NCI-H526 treated with DMSO at 0.1 percent for 48 hours (cell line): ENCODE measurements at regions not wholly inside any gene's neighbourhood (a gene's known extent, or its start where the extent isn't known, plus 50 kb on each side); places are given as distances from the start of the nearest gene placed in this dataset.

Source experiments
- DNase-seq: peaks from one replicate; lab custom pipeline; 2025; lab: John Stamatoyannopoulos, UW

DNA sequence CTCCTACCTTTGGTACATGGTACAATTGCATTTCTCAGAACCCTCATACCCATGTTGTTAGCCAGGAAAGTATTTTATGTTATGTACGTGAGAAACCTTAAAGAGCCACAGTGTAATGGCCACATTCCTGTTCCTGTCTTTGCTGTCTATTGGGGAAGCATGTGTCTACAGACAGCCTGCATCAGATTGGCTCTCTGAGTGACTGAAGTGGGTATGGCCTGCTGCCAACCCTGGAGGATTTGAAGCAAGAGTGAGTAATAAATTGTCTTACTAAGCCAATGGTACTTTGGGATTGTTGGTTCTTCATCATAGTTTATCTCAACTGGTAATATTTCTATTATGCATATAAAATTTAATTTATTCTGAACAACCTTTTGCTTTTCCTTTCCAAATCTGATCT, 574.1 kb downstream of the LMO7 start:
- no peak for DNase-seq

DNA sequence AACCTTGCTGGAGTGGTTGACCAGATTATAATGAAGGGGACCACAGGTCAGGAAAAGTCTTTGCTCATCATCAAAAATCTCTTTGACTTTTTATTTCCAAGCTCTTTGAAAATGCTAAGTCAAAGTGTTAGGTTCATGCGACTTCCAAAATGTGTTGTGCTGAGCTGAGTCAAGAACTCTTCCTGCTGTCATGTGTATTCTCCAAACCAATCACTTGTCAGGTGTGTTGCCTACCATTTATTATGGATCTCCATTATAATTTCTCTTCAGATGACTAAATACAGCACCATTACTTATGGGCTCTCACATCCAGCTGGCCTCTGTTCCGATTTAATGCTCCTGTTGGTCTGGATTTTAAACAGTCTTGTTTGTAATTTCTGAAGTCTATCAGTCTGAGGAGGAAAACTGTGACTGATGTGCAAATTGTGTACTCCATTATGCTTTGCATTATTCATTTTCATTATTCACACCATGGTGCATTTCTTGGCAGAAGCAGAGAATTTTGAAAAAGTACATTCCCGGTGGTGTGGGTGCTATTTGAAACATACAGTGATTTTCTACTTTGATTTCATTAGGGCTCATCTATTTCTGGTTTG, 562.5 kb downstream of the LMO7 start:
- no peak for DNase-seq

DNA sequence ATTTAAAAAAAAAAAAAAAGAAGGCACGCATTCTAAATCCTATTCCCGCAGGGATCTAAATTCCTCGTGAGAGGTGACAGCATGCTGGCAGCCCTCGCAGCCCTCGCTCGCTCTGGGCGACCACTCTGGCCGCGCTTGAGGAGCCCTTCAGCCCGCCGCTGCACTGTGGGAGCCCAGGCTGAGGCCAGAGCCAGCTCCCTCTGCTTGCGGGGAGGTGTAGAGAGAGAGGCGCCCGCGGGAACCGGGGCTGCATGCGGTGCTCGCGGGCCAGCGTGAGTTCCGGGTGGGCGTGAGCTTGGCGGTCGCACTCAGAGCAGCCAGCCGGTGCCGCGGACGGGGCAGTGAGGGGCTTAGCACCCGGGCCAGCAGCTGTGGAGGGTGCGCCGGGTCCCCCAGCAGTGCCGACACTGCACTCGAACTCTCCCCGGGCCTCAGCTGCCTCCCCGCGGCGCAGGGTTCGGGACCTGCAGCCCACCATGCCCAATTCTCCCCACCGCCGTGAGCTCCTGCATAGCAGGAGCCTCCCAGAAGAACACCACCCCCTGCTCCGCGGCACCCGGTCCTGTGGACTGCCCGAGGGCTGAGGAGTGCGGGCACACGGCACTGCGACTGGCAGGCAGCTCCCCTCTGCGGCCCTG, 553.9 kb downstream of the LMO7 start:
- no peak for DNase-seq

DNA sequence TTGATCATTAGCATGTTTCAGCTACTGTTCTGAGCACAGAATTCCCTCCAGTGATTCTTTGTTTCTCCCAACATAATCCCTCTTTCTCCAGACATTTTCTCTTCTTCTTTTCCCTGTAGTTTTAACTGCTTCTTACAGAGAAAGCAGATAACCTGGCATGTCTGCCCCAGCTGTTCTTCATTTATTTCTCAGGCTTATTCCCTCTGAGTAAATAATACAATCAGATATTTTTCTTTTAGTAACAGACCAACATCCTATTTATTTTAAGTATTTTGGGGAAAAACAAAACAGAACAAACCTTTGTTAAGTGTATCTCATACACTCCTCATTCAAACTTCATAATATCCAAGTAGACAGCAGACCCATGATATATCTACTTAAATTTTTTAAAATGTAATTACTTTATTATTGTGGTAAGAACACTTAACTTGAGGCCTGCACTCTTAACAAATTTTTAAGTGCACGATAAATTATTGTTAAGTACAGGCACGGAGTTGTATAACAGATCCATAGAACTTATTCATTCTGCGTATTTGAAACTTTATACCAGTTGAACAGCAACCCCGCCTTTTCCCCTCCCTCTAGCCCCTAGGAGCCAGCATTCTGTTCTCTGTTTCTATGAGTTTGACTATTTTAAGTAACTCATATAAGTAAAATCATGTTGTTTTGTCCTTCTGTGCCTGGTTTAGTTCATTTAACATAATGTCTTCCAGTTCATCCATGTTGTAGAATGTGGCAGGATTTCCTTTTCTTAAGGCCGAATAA, 540.0 kb downstream of the LMO7 start:
- DNase-seq = no peak

DNA sequence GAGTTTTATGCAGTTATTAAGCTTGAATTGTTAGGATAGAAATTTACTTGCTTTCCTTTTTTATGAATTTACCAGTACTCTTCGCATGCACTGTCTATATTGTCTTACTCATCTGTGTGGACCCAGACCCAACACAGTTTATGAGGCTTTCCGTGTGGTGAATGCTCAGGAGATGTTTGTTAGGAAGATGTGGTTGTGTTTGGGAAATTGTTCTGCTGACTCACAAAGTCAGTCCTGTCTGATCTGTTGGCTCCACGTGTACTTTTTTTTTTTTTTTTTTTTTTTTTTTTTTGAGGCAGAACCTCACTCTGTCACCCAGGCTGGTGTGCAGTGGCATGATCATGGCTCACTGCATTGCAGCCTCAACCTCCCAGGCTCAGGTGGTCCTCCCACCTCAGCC, 532.5 kb downstream of the LMO7 start:
- no peak for DNase-seq

DNA sequence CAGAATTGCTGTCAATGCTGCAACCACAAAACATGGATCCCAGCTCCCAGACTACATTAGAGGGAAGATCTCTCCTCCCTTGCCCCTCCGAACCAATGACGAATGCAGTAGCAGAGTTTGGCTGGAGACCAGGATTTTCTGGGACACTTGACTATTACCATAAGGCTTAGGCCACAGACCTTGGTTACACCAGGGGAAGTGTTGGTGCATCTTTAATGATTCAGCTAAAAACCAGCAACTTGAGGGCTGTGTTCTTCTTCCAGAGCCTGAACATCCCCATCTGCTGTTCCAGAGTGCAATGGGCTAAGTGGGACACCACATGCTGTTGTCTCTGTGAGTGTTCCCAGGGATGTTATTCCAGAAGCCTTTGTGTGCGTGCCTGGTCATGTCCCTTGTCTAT, 528.2 kb downstream of the LMO7 start:
- no peak for DNase-seq

DNA sequence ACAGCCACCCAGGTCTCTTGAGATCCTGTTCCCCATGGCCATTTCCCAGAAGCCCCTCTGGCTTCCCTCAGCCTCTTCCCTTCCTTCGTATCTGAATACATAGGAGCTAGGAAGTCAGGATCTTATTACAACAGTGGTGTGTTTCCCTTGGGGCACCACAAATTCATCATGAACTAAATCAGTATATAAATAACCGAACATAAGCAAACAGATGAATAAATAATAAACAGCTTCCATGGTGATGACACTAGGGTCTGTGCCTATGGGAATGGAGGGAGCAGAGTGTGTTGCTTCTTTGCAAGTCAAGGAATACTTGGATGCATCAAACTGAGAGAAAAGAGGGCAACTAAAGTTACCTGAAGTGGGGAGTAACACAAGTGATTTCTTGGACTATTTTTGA, 527.6 kb downstream of the LMO7 start:
- DNase-seq = no peak

DNA sequence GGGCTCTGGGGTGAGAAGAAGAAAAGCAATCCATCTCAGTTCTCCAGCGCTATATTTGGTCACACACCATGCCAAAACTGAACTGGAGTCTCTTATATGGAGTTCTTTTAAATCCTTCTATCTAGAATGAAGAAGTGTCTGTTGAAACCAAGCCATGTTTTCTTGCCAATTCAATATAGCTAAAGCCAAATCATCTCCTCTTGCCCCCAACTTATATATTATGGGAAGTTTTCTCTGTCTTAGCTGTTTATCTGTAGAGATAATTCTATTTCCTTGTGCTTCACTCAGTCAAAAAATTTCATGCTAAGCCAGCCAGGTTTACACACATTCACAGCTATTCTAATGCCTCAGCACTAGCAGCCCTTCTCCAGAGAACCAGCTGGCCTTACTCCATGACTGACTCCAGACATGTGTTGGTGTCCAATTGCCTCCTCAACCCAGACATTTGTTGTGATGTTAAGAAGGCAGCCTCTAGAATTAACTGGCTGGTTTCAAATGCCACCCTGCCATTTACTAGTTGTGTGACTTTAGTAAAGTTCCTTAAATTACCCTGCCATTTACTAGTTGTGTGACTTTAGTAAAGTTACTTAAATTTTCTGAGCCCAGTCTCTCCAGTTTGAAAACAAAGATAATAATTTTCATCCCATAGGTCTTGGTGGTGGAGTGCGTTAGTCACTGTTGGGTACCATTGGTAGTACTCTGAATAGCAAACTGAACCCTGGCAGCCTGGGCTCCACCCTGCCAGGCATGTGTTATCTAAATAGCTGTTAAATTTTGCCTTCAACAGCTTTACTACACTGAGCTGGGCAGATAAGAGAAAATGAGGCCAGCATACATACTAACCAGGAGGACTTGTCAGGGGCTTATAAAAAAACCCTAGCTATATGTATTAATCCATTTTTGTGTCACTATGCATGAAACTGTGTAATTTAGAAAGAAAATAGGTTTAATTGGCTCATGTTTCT, 525.1 kb downstream of the LMO7 start:
- no peak for DNase-seq

DNA sequence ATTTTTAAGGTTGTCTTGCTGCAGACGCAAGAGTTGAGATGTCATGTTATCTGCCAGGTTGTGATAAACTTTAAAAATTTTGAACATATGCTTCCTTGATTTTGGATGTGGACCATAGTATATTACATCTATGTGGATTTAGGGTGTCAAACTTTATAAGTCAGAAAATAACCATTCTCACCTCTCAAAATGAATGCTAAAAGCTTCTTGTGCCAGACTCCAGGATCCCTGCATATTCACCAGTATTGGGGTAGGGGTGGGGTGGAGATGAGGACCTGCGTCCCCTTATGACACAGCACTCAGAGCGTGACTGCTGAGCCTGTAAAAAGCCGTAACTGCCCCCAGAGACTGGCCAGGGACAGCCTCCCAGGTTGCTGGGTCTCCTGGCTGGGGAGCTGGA, 524.4 kb downstream of the LMO7 start:
- no peak for DNase-seq

DNA sequence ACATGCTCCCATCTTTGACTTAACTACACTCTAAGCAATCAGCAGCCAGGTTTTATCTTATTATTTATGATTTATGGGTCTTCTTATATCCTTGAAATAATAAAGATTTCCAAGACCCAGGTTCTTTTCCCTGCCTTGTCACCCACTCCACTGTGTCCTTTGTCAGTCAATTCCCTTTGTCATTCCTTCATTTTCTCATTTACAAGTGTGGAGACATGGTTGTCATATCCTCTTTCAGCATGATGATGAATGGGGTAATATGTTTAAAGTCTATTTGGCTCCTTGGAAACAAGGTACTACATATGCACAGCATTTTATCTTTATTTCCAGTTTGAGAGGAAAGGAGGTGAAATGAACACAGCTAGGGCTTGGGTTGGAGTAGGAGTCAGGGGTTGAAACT, 521.8 kb downstream of the LMO7 start:
- DNase-seq = no peak

DNA sequence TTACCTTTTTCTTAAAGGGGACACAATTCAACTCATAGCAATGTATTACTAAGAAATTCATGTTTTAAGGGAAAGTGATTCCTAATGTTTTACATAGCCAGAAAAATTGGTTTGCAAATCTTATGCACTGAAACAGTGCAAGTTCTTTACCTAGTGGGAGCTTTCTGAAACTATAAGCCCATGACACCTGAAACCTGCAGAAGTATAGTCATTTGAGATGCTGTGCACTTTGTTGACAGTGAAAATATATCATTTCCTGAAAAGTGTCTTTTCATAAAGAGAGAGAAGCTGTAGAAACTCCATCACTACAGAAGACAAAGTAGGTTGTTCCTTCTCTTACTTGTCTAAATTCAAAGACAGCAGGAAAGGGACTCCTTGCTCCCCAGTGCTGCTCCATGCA, 517.1 kb downstream of the LMO7 start:
- no peak for DNase-seq

DNA sequence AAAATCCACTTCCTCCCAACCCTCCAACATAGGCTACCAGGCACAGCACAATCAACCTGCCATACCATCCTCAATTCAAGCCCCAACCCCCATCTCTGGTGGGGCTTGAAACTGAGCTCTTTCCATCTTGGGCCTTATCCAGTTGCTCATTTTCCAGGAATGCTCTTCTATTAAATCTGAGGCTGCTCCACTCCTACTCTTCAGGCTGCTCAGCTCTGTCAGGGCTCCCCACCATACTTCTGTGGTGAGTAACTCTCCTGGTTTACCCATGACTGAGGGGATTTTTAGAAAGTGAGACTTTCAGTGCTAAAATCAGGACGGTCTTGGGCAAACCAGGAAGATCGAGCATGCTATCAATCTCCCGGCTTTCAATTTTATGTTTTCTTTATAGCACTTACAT, 512.8 kb downstream of the LMO7 start:
- DNase-seq = no peak

DNA sequence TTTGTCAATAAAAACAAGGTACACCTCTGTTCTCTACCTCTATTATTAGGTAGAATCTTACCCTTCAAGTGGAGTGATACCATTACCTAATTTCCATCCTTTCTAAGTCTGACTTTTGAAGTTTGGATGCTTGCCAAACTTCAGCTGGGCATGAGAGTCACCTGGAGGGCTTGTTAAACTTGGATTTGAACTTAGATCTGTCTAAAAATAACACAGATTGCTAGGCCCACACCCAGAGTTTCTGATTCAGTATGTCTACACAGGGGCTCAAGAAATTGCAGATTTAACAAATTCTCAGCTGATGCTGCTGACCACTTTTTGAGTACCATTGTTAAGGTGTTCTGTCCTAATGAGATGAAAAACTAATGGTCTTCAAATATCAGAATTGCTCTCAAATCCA, 512.2 kb downstream of the LMO7 start:
- no peak for DNase-seq

DNA sequence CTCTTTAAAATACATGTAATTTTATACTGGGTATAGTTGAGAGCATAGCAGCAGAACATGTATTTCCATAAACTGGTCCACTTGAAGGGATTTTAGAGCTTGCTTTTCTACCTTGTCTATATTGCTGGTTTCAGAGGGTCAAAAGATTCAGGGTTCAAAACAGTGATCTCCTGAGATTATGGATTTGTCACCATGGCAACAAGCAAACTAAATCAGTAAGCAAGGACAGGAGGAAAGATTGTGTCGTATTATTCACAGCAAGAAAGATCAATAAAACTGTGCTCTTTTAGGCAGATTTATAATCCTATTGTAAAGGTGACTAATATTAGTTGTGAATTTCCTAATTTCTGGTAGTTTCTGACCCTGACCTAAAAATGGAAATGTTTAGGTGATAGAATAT, 496.4 kb downstream of the LMO7 start:
- DNase-seq = no peak

DNA sequence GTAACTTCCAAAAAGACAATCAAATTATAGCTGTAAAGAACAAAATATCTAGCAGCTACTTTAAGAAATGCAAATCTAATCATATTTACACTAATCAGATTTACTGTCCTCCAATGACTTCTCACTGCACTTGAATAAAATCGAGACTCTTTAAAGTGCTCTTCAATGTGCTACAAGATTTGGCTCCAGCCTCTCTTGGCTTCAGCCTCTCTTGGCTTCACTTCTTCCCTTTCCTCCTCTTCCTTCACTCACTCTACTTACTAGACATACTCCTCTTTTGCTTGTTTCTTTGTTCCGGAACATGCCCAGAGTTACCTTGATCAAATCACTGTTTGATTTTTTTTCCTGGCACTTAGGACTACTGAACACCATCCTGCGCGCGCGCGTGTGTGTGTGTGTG, 495.4 kb downstream of the LMO7 start:
- no peak for DNase-seq

DNA sequence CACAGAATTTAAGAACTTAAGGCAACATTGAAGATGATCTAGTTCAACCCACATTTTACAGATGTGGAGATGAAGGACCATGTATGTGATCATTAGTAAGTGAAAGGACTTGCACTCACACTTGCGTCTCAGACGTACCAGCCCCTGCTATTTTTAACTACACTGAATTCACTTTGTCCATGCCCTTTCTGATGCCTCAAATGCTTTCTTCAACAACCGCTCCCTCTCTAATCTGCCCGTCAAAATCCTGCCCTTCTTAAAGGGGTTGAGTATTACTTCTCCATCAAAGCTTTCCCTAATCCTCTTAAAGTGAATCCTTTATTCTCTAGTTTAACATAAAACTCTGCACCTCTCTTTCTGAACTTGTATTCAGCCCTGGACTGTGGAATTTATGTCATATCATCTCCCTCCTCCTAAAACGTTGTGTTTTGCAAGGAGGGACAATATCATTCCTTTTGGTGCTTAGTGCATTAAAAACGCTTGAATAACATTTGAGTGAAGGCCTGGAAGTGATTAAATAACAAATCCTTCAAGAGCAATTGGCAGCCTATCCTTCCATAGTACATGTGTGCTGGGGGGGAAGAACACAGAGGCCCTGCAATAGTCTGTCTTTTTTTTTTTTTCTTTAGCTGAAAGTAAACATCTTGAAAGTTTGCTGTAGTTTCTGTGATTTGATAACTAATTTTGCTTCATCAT, 493.3 kb downstream of the LMO7 start:
- no peak for DNase-seq

DNA sequence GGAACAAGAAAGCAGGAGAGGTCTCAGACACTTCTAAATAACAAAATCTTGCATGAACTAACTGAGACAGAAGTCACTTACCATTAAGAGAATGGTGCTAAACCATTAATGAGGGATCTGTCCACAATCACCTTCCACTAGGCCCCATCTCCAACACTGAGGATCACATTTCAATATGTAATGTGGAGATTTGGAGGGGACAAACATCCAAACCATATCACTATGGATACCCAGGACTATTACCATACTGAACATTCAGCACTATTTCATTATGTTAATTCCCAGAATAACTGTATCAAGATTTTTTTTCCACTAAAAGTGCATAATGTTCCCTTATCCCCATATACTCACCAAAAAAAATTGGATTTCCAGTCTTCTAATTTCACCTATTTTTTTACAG, 491.8 kb downstream of the LMO7 start:
- DNase-seq = no peak

DNA sequence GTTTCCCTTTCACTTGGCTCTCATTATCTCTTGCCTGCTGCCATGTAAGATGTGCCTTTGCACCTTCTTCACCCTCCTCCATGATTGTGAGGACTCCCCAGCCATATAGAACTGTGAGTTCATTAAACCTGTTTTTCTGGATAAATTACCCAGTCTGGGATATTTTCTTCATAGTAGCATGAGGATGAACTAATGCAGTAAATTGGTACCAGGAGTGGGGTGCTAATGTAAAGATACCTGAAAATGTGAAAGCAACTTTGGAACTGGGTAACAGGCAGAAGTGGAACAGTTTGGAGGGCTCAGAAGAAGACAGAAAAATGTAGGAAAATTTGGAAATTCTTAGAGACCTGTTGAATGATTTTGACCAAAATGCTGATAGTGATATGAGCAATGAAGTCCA, 487.4 kb downstream of the LMO7 start:
- no peak for DNase-seq

DNA sequence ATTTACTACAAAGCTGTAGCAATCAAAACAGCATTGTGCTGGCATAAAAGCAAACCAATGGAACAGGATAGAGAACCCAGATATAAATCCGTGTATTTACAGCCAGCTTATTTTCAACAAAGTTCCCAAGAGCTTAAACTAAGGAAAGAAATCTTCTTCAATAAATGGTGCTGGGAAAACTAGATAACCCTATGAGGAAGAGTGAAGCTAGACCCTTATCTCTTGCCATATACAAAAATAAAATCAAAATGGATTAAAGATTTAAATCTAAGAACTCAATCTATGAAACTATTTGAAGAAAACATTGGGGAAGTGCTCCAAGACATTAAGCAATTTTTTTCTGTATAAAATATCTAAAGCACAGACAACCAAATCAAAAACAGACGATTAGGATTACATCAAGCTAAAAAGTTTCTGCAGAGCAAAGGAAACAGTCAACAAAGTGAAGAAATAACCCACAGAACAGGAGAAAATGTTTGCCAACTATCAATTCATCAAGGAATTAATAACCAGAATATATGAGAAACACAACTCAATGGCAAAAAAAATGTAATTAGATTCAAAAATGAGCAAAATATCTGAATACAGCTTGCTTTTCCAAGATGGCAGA, 480.7 kb downstream of the LMO7 start:
- no peak for DNase-seq

DNA sequence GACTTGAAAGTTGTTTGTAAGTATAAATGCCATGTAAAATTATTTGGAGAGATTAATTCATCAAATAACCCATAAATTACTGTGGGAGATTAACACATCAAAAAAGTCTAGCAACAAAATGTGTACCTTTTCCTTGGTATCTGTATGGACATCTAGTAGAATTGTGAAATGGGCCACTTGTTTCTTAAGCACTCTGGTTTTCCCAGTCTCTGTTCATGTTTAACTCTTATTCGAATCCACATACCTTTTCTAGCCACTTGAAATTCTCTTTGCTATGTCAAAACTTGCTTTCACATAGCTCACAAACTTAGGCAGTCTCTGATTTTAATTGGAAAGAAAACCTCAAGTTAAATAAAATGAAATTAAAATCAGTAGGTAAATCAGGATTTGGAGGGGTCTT, 470.6 kb downstream of the LMO7 start:
- no peak for DNase-seq

DNA sequence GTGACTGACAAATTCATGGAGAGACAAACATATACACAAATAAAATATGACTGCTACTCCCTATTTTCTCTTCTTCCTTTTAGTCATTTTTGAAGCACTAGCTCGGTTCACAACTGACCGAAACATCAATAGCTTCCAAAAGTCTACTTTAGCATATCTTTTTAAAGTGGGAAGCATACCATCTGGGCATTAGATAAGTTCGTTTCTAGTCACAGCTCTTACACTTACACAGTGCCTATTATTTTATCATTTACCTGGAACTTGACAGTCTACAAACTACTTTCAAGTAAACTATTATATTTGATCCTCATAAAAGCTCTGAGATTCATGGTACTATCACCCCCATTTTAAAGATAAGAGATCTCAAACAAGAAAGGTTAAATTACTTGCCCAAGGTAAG, 458.5 kb downstream of the LMO7 start:
- DNase-seq = no peak
